ENCODE measurements at regions not wholly inside any gene's neighbourhood (a gene's known extent, or its start where the extent isn't known, plus 50 kb on each side); places are given as distances from the start of the nearest gene placed in this dataset.

DNA sequence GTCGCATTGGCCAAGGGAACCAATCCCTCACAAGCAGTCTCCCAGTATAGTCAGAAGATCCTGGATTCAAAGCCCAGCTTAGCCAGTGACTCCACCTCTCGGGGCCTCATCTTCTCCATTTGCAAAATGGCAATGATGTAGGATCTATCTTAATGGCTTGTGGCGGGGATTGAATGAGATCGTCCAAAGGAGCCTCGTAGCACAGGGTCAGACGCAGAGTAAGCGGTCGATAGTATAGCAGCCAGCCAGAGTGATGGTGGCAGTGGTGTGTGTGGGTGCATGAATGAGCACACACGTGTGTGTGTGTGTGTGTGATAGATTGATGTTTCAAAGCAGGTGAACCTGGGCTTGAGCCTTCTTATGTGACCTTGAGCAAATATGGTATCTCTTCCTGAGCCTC, 79.8 kb upstream of the WNT4 start:
- no peak for TF ChIP-seq CTCF (conservative IDR thresholded peaks at IDR 0.05)
- no peak for TF ChIP-seq EZH2 (IDR thresholded peaks at IDR 0.05; ENCODE audit: low read depth)

All from PC-9 (cell line).